GM11168 (cell line): ENCODE measurements at regions not wholly inside any gene's neighbourhood (a gene's known extent, or its start where the extent isn't known, plus 50 kb on each side); places are given as distances from the start of the nearest gene placed in this dataset.
"Not testable (repeated sequence)": the region's sequence is repeated elsewhere in the genome, so short reads cannot be mapped to it uniquely, and the experiment has no call there.

Experiments used
- in situ Hi-C: fragments of 300-500 bp; cut with MboI; formaldehyde crosslinking; loops from one replicate; pipeline ENCODE4 v1.12.0; 2022; ENCODE audit warnings: low sequenced_read_pairs; ENCODE audit not compliant: unreplicated experiment

DNA sequence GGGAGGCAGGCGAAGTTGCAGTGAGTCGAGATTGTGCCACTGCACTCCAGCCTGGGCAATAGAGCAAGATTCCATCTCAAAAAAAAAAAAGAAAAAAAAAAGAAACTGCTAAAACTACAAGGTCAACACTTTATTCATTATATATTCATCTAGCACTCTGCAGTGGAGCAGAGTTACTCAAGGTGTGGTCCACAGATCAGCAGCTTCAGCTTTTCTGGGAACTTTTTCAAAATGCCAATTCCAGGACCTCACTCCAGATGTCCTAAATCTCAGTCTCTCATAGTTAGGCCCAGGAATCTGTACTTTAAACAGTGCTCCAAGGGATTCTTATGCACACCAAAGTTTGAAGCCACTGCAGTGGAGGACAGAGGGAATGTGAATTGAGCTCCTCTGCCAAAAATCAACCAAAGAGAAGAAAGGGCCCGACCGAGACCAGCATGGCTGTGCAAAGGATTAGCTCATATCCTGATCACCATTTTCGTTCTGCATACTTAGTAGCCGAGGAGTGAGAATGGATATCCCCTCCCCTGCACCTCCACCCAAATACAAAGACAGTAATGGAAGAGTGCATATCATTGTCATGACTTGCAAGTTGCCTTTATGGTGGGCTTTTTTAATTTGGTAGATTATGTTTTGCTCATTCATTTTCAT, 201.9 kb downstream of the MEX3B start:
- in situ Hi-C loops, result no loop called here

DNA sequence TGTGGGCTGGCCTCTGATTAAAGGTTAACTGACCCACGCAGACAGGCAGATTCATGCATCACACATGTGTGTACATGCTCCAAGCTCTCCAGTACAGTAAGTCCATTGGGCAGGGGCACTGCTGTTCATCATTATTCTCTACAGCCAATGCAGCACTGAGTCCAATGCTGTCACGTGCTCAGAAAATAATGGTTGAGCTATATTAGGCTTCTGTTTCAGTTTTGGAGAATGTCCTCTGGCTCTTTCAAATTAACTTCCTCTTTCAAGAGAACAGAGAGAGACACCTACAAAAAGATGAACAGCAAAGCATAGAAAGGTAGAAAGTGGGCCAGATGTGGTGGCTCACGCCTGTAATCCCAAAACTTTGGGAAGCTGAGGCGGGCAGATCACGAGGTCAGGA, 202.6 kb downstream of the MEX3B start:
- in situ Hi-C loops, result no loop called here

DNA sequence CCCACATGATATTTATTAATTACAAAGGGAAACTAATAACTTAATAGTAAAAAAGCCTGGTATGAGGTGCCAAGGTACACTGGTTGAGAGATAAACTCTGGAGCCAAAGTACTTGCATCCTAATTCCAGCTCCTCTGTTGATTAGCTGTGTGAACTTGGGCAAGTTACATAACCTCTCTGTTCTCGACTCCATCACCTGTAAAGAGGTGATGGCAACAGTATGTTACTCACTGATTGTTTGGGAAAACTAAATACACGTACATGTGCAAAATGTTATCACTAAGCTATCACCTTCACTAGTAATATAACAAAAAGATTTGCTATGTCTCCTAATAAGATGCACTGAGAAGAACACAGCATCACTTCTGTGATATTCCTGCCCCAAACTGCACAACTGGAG, 206.4 kb downstream of the MEX3B start:
- in situ Hi-C loops, result no loop called here

DNA sequence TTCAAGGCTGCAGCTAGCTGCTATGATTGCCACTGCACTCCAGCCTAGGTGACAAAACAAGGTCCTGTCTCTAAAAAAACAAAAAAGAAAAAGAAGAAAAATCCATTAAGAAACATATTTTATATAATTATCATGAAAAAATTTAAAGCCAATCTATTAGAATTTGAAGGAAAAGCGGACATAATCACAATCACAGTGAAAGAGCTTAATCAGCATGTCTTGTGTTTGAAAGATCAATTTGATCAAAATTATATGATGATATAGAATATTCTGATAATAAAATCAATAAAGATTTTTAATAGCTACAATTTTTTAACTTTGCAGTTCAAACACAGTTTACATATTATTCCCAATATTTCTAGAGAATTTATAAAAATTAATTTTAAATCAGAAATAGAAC, 210.1 kb downstream of the MEX3B start:
- in situ Hi-C loops, result no loop called here

DNA sequence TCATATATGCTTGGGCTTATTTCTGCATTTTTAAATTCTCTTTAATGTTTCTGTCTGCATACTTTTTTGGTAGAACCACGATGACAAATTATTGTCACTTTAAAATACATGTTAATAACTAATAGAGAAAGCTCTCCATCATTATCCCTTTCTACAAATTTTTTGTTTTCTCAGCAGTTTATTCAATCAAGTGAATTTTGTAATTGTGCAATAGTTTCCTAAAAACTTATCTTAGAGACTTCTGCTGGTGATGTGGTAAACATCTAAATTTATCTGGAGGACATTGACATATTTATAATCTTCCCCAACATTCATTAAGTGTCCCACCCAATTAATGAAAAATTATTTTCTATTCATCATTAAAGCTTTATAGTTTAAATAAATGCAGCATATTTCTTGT, 215.3 kb downstream of the MEX3B start:
- in situ Hi-C loops, result no loop called here

DNA sequence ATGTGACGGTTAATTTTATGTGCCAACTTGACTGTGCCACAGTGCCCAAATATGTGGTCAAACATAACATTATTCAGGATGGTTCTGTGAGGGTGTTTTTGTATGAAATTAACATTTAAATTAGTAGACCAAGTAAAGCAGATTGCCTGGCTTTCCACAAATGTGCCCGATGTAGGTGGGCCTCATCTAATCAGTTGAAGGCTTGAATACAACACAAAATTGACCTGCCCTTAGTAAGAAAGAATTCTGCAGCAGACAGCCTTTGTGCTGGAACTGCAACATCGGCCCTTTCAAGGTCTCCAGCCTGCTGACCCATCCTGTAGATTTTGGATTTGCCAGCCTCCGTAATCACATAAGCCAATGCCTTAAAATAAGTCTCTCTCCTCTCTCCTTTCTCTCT, 215.9 kb downstream of the MEX3B start:
- in situ Hi-C loops, result no loop called here

DNA sequence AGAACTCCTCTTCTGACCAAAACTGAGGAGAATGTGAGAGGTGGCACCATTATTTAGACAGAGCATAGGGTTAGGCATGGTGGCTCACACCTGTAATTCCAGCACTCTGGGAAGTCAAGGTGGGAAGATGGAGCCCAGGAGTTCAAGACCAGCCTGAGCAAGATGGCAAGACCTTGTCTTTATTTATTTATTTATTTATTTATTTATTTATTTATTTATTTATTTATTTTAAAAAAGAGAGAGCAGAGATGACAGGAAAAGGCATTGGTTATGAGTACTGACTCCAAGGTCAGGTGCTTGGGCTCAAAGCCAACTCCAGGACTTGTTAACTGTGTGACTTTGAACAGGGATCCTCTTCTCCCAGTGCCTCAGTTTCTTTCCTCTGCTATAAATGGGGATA, 217.7 kb downstream of the MEX3B start:
- in situ Hi-C loops, result no loop called here

DNA sequence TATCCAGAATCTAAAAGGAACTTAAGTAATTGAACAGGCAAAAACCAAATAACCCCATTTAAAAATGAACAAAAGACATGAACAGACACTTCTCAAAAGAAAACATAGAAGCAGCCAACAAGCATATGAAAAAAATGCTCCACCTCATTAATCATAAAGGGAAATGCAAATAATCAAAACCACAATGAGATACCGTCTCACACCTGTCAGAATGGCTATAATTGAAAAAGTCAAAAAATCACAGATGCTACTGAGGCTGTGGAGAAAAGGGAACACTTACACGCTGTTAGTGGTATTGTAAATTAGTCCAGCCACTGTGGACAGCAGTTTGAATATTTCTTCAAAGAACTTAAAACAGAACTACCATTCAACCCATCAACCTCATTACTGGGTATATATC, 220.7 kb downstream of the MEX3B start:
- in situ Hi-C loops, result no loop called here

DNA sequence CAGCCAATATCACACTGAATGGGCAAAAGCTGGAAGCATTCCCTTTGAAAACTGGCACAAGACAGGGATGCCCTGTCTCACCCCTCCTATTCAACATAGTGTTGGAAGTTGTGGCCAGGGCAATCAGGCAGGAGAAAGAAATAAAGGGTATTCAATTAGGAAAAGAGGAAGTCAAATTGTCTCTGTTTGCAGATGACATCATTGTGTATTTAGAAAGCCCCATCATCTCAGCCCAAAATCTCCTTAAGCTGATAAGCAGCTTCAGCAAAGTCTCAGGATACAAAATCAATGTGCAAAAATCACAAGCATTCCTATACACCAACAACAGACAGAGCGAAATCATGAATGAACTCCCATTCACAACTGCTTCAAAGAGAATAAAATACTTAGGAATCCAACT, 223.2 kb downstream of the MEX3B start:
- in situ Hi-C loops, result not testable (repeated sequence)

DNA sequence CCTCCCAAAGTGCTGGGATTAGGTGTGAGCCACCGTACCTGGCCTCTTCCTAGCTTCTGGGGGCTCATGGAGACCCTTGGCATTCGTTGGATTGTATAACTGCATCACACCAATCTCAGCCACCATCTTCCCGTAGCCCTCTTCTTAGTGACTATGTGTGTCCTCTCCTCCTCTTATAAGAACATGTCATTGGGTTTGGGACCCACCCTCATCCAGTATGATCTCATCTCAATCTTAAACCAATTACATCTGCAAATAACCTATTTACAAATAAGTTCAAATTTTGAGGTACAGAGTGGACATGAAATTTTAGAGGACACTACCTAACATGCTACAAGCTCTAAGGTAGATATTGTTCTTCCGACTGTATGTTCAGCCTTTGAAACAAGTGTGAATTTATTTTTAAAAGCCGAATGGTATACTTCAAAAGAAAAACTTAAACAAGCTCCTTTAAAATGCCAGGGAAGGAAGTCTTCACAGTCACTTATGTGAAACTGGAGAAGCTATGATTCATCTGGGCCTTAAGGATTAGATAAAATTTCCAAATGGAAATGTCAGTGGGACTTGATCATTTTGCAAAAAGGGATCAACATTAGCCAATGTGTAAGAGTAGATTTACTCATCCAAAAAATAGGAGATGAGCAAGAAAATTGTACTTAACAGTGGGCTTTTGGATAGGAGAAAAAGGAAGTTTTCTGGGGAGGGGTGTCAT, 225.7 kb downstream of the MEX3B start:
- in situ Hi-C loops, result no loop called here

DNA sequence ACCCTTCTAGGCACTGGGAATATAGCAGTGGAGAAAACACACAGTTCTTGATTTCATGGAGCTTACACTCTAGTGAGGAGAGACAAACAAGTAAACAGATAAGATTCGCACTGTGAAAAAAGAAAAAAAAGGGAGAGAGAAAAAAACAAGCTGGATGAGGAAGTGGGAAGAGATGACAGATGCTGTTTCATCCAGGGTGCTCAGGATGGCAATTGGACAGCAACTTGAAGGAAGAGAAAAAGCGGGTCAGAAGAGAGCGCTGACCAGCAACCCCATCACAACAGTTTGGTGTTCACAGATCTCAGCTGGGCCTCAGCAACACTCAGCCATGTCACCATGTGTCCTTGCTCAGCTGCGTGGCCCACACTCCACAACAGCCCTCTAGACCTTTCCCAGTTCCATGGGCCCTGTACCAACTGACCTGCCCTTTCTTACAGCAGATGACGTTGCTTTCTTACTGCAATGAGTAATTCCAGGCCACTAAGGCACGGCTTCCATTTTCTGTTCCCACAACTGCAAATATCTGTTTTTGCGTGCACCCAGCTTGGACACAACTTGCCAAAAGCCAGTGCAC, 230.8 kb downstream of the MEX3B start:
- in situ Hi-C loops, result no loop called here

DNA sequence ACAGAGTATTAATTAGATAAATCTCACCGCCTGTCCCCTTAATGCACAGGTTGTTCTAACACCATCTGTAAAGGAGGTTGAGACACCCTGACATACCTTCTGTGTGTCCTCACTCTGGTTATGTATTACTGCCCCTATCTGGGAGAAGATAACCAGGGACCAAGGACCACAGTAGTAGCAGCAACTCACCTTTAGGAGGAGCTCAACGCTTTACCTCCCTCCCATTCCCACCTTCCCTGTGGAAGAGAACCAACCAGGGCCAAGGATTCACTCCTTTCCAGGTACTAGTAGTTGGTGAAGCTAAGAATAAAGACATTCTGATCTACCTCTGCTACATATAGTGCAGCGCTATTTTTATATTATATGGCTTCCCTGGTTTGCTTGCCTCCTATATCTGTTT, 232.6 kb downstream of the MEX3B start:
- in situ Hi-C loops, result no loop called here

DNA sequence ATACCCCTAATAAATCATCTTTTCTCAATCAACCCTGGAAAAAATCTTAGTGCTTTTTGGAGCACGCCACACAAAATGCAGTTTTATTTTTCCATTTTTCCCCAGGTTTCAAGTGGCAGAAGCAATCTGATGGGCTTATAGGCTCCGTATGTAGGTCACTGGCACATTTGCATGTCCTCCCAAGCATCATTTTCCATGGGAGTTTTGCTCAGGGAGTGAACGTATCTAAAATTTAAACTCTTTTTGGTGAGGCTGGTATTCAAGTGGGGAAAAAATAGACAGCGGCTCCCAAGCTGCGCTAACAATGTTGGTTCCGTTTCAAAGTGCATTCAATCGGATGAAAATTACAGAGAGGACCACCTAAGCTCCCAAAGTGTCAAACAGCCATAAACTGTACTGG, 233.4 kb downstream of the MEX3B start:
- in situ Hi-C loops, result no loop called here

DNA sequence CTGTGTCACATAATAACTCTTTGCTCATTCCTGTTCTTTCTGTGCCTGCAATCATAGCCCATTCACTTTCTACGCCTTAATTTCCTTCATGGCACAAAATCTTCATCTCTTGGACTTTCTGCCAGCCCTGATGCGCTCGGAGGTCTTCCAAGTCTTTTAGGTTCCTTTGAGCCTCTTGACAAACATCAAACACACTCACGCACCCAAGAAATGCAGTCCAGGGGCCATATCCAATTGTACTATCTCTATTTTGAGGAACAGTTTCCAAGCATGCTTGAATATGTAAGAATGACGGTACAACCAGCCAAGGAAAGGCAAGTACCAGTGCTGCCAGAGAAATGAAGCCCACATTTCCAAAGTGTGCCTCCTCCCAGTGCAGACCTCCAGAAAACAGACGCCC, 234.1 kb downstream of the MEX3B start:
- in situ Hi-C loops, result no loop called here

DNA sequence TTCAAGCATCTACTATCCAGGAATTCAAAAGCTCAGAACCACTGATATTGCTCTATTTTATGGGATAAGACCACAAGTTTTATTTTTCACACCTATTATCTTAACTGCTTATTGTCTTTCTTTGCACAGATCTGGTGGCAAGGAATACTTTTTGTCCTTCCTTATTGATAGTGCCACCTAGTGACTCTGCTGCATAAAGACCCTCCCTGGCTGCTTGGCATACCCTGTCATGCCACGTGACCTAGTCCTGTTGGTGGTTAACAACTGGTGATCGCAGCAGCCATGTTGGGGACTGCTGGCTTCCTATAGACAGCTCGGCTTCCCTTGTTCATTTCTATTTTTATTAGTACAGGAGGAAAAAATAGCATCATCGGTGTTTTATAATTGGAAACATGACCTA, 236.3 kb downstream of the MEX3B start:
- in situ Hi-C loops, result no loop called here

DNA sequence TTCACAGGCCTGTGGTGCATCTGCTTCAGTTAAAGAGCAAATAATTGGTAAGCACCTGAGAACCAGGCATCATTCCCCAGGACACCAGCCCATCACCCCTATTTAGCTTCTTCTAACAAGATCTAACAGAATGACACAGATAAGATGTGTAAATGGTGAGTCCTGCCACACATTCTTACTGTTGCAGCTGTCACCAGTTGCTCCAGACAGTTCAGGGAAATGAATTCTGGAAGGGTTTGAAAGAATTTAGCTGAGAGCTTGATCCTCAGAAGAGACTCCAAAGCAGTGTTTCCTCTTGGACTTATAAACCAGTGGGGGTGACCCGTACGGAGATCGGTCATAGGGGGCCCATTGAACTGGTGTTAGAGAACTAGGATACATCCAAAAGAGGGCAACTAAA, 238.0 kb downstream of the MEX3B start:
- in situ Hi-C loops, result no loop called here

DNA sequence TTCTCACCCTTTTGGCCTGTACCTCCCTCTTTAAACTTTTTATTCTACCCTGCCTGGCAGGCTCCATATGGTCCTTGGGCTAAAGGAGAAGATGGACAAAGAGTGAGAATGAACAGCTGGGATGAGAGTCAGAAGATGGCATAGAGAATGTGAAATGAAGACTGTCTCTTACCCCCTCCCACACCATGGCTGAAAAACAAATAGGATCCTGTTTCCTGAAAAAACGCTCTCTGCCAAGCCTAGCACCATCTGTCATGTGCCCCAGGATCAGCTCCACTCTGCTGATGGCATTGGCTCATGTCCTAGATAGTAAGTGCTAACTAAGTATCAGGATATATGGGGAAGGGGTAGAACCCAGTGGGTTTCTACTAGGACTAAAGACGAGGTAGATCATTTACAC, 238.6 kb downstream of the MEX3B start:
- in situ Hi-C loops, result no loop called here

DNA sequence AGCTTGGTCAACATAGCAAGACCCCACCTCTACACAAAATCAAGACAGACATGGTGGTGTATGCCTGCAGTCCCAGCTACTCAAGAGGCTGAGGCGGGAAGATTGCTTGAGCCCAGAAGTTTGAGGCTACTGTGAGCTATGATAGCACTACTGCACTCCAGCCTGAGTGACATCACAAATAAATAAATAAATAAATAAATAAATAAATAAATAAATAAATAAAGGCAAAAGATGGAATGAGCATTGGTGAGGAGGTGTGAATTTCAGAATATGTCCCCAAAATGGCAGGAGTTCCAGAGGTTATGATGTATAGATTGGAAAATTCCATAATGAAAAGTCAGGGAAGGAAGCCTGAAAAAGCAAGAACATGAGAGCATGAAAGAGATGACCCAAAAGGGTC, 249.9 kb downstream of the MEX3B start:
- in situ Hi-C loops, result no loop called here

DNA sequence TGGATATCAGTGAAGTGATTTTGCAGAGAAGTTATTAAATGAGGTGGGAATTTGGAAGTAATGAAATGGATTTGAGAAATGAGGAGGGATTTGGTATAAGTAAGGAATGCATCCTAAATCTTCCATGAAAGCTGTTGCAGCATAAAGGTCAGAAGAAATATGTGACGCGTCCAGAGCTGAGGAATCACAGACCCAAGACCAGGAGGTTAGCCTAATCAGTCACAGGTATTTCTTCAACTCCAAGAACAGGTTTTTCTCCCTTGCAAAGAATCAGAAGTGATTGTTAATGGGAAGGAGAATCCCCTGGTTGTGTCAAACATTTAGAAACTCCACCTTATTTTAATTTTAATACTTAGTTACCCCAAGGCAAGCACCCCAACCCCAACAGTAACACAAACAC, 253.2 kb downstream of the MEX3B start:
- in situ Hi-C loops, result no loop called here

DNA sequence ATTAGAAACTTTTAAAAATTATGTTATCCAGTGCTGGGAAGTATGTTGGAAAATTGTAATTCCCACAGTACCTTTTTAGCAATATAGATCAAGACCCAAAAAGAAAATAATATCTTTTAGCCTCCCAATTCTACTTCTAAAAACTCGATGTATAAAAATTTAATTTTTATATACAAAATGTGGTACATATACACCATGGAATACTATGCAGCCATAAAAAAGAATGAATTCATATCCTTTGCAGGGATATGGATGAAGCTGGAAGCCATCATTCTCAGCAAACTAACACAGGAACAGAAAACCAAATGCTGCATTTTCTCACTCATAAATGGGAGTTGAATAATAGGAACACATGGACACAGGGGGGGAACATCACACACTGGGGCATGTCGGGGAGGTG, 254.5 kb downstream of the MEX3B start:
- in situ Hi-C loops, result not testable (repeated sequence)

DNA sequence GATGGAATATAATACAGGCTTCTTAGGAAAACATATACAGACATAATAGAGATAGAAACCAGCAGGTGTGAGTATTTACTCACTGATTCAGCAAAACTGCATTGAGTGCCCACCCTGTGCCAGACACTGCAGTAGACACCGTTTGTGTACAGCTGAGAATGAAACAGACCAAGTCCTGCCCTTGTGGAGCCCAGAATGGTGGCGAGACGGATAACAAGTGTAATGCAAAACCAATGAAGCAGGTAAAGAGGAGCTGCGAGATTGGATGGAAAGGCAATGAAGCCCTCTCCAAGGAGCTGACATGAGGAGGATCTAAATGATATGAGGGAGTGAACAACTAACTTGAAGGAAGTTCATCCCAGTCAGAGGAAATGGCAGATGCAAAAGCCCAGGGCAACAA, 256.4 kb downstream of the MEX3B start:
- in situ Hi-C loops, result no loop called here

DNA sequence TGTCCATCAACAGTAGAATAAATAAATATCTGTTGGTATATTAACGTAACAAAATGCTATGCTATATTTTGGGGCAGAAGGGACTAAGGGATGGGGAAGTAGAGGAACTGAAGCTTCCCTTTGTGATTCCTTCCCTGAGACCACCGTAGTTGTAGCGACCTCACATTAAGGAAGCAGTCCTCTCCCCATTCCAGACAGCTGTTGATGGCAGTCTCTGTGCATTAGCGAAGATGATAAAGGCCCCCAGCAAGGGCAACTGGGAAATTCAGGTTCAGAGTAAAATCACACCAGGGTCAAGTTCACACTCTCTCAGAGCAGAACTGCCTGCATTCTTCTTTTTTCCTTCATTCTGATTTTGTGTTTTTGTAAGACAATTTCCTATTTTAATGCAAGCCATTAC, 259.0 kb downstream of the MEX3B start:
- in situ Hi-C loops, result no loop called here
